ENCODE measurements at regions not wholly inside any gene's neighbourhood (a gene's known extent, or its start where the extent isn't known, plus 50 kb on each side); places are given as distances from the start of the nearest gene placed in this dataset.
"Not testable (repeated sequence)": the region's sequence is repeated elsewhere in the genome, so short reads cannot be mapped to it uniquely, and the experiment has no call there.

DNA sequence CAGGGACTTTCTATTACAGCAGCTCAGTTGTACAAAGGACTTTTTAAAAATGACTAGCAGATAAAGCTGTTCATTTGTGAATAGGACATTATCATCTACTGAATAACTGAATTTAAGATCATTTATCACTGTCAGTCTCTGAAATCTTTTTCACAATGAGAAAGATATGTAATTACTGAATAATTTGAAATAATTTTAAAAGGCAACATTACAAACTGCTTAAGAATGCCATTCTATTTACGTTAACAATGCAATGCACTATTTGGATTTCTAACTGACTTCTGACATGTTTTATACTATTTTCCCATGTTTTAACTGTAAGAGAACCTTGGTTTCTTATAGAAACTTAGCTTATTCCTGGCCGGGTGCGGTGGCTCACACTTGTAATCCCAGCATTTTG is 2033.0 kb upstream of the PCDH20 start:
- no peak overlapping the region for H3K14ac ChIP-seq (ENCODE audit: low read length)

DNA sequence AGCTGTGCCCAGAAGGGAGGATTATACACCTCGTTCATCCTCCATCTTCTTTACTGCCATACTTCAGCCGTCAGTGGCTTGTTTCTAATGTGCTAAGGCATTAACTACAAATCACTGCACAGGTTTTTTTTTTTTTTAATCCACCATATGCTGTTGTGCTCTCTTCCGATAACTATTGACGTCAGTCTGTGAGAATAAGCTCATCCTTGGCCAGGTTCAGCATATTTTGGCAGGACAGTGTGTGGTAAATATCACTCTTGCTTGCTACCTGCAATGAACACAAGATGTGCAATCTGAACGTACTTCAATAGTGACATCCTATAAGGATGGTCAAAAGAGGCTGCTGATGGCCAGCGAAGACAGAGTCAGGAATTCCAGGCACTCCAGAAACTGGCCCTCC is 2030.7 kb upstream of the PCDH20 start:
- H3K27ac ChIP-seq (ENCODE audit: low read depth, low read length), result no peak overlapping the region
- no peak overlapping the region for H4K91ac ChIP-seq (ENCODE audit: low read depth, low read length)
- no peaks in the 10 kb centered on the region for H3K4me1 ChIP-seq (ENCODE audit: control insufficient read depth in 1 of 2, insufficient read depth in 2 of 2, low read length in 2 of 2)
- H2BK5ac ChIP-seq (ENCODE audit: low read depth, low read length, poor library complexity), result no peak overlapping the region
- H2BK12ac ChIP-seq (ENCODE audit: low read length), result no peak overlapping the region
- no peak overlapping the region for H2BK120ac ChIP-seq (ENCODE audit: insufficient read depth, low read length, poor library complexity)
- H3K79me1 ChIP-seq (ENCODE audit: low read length), result no peaks in the 10 kb centered on the region
- H3K4me2 ChIP-seq (ENCODE audit: low read length), result no peak overlapping the region
- H3K27me3 ChIP-seq (ENCODE audit: insufficient read depth, low read length), result no peaks in the 10 kb centered on the region
- H3K9me3 ChIP-seq (ENCODE audit: insufficient read depth, low read depth, low read length), result no peaks in the 10 kb centered on the region
- H3K4ac ChIP-seq (ENCODE audit: low read depth, low read length), result no peak overlapping the region
- H3K9ac ChIP-seq (ENCODE audit: low read length), result no peak overlapping the region
- H3K18ac ChIP-seq (ENCODE audit: low read length), result no peak overlapping the region
- H4K8ac ChIP-seq (ENCODE audit: low read depth, low read length), result no peak overlapping the region
- DNase-seq, result no peak
- H3K4me3 ChIP-seq (ENCODE audit: low read depth, low read length), result no peak overlapping the region
- no peak overlapping the region for H2AK5ac ChIP-seq (ENCODE audit: low read length)
- no peak overlapping the region for H3K14ac ChIP-seq (ENCODE audit: low read length)
- no peak overlapping the region for H4K12ac ChIP-seq (ENCODE audit: low read depth, low read length)
- H3K36me3 ChIP-seq (ENCODE audit: control insufficient read depth in 1 of 2, insufficient read depth in 2 of 2, low read length in 2 of 2), result no peaks in the 10 kb centered on the region
- no peak overlapping the region for H2AFZ ChIP-seq (ENCODE audit: insufficient read depth, low read length, poor library complexity)
- WGBS (ENCODE audit: extremely low coverage, insufficient coverage, insufficient read length), result no CpG with 5 or more reads among the region's 6 CpGs
- no peak overlapping the region for H3K23ac ChIP-seq (ENCODE audit: low read length)
- no peaks in the 10 kb centered on the region for H3K79me2 ChIP-seq (ENCODE audit: control insufficient read depth, insufficient read depth, low read length, poor library complexity)

More for the DNA sequence above, 2033.0 kb upstream of the PCDH20 start:
- no peak overlapping the region for H3K4me3 ChIP-seq (ENCODE audit: low read depth, low read length)
- no peaks in the 10 kb centered on the region for H3K4me1 ChIP-seq (ENCODE audit: control insufficient read depth in 1 of 2, insufficient read depth in 2 of 2, low read length in 2 of 2)
- no peak overlapping the region for H2BK5ac ChIP-seq (ENCODE audit: low read depth, low read length, poor library complexity)
- H3K9ac ChIP-seq (ENCODE audit: low read length), result no peak overlapping the region
- no peaks in the 10 kb centered on the region for H3K36me3 ChIP-seq (ENCODE audit: control insufficient read depth in 1 of 2, insufficient read depth in 2 of 2, low read length in 2 of 2)
- no peak overlapping the region for H4K91ac ChIP-seq (ENCODE audit: low read depth, low read length)
- DNase-seq, result no peak
- no peak overlapping the region for H3K18ac ChIP-seq (ENCODE audit: low read length)
- H3K23ac ChIP-seq (ENCODE audit: low read length), result no peak overlapping the region
- no peak overlapping the region for H2BK120ac ChIP-seq (ENCODE audit: insufficient read depth, low read length, poor library complexity)
- H2AK5ac ChIP-seq (ENCODE audit: low read length), result no peak overlapping the region
- no peaks in the 10 kb centered on the region for H3K9me3 ChIP-seq (ENCODE audit: insufficient read depth, low read depth, low read length)
- H3K27ac ChIP-seq (ENCODE audit: low read depth, low read length), result no peak overlapping the region
- H3K79me2 ChIP-seq (ENCODE audit: control insufficient read depth, insufficient read depth, low read length, poor library complexity), result no peaks in the 10 kb centered on the region
- WGBS (ENCODE audit: extremely low coverage, insufficient coverage, insufficient read length), result no CpG with 5 or more reads among the region's 3 CpGs
- no peak overlapping the region for H2AFZ ChIP-seq (ENCODE audit: insufficient read depth, low read length, poor library complexity)
- H3K27me3 ChIP-seq (ENCODE audit: insufficient read depth, low read length), result no peaks in the 10 kb centered on the region
- no peak overlapping the region for H3K4ac ChIP-seq (ENCODE audit: low read depth, low read length)
- no peak overlapping the region for H2BK12ac ChIP-seq (ENCODE audit: low read length)
- H4K12ac ChIP-seq (ENCODE audit: low read depth, low read length), result no peak overlapping the region
- H4K8ac ChIP-seq (ENCODE audit: low read depth, low read length), result no peak overlapping the region
- no peaks in the 10 kb centered on the region for H3K79me1 ChIP-seq (ENCODE audit: low read length)
- H3K4me2 ChIP-seq (ENCODE audit: low read length), result no peak overlapping the region

GRCh38 chr13:63444225-63444624 is 2028.6 kb upstream of the PCDH20 start:
- H2BK12ac ChIP-seq (ENCODE audit: low read length); H2BK5ac ChIP-seq (ENCODE audit: low read depth, low read length, poor library complexity); H3K27me3 ChIP-seq (ENCODE audit: insufficient read depth, low read length); H3K4me3 ChIP-seq (ENCODE audit: low read depth, low read length); H3K4me1 ChIP-seq (ENCODE audit: control insufficient read depth in 1 of 2, insufficient read depth in 2 of 2, low read length in 2 of 2); H4K91ac ChIP-seq (ENCODE audit: low read depth, low read length); H3K18ac ChIP-seq (ENCODE audit: low read length); H3K36me3 ChIP-seq (ENCODE audit: control insufficient read depth in 1 of 2, insufficient read depth in 2 of 2, low read length in 2 of 2); H3K4me2 ChIP-seq (ENCODE audit: low read length); H2BK120ac ChIP-seq (ENCODE audit: insufficient read depth, low read length, poor library complexity); H3K4ac ChIP-seq (ENCODE audit: low read depth, low read length); DNase-seq; H4K8ac ChIP-seq (ENCODE audit: low read depth, low read length); H3K23ac ChIP-seq (ENCODE audit: low read length); H3K14ac ChIP-seq (ENCODE audit: low read length); H3K27ac ChIP-seq (ENCODE audit: low read depth, low read length); H2AFZ ChIP-seq (ENCODE audit: insufficient read depth, low read length, poor library complexity); H4K12ac ChIP-seq (ENCODE audit: low read depth, low read length); H3K9ac ChIP-seq (ENCODE audit: low read length); H3K9me3 ChIP-seq (ENCODE audit: insufficient read depth, low read depth, low read length); H3K79me2 ChIP-seq (ENCODE audit: control insufficient read depth, insufficient read depth, low read length, poor library complexity); H3K79me1 ChIP-seq (ENCODE audit: low read length); H2AK5ac ChIP-seq (ENCODE audit: low read length): not testable (repeated sequence)
- WGBS (ENCODE audit: extremely low coverage, insufficient coverage, insufficient read length), result no CpG with 5 or more reads among the region's 3 CpGs

DNA sequence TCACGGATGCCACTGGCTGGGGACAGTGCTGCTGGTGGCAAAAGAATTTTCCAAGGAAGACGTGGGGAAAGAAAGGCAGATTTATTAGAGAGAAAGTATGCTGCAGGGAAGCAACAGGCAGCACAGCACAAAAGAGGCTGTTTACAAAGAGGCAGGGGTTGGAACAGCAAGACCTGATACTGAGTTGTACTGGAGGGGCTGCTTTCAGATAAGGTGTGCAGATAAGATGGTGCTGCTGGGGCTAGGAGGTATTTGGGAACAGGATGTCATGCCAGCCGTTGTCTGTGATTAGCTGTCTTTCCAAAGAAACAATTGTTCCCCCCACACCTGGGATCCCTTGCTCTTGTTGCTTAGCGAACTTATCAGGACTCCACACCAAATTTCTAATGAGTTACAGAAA is 2023.3 kb upstream of the PCDH20 start:
- no CpG with 5 or more reads among the region's 4 CpGs for WGBS (ENCODE audit: extremely low coverage, insufficient coverage, insufficient read length)
- Histone ChIP-seq H4K91ac (ENCODE audit: low read depth, low read length) (no peak overlapping the region), H3K79me1 (ENCODE audit: low read length) (no peaks in the 10 kb centered on the region), H4K8ac (ENCODE audit: low read depth, low read length) (no peak overlapping the region), H3K18ac (ENCODE audit: low read length) (no peak overlapping the region), H3K36me3 (ENCODE audit: control insufficient read depth in 1 of 2, insufficient read depth in 2 of 2, low read length in 2 of 2) (no peaks in the 10 kb centered on the region), H2BK12ac (ENCODE audit: low read length) (no peak overlapping the region), H3K9me3 (ENCODE audit: insufficient read depth, low read depth, low read length) (no peaks in the 10 kb centered on the region), H4K12ac (ENCODE audit: low read depth, low read length) (no peak overlapping the region), H2AK5ac (ENCODE audit: low read length) (no peak overlapping the region), H3K23ac (ENCODE audit: low read length) (no peak overlapping the region), H2BK120ac (ENCODE audit: insufficient read depth, low read length, poor library complexity) (no peak overlapping the region), H3K79me2 (ENCODE audit: control insufficient read depth, insufficient read depth, low read length, poor library complexity) (no peaks in the 10 kb centered on the region), H3K4me2 (ENCODE audit: low read length) (no peak overlapping the region), H3K27ac (ENCODE audit: low read depth, low read length) (no peak overlapping the region), H3K9ac (ENCODE audit: low read length) (no peak overlapping the region), H2AFZ (ENCODE audit: insufficient read depth, low read length, poor library complexity) (no peak overlapping the region), H2BK5ac (ENCODE audit: low read depth, low read length, poor library complexity) (no peak overlapping the region), H3K14ac (ENCODE audit: low read length) (no peak overlapping the region), H3K27me3 (ENCODE audit: insufficient read depth, low read length) (no peaks in the 10 kb centered on the region), H3K4me3 (ENCODE audit: low read depth, low read length) (no peak overlapping the region), H3K4ac (ENCODE audit: low read depth, low read length) (no peak overlapping the region), H3K4me1 (ENCODE audit: control insufficient read depth in 1 of 2, insufficient read depth in 2 of 2, low read length in 2 of 2) (peaks cover 2 to 4% of the 10 kb centered on the region in 2 experiments)
- DNase-seq, result no peak
